ENCODE measurements at regions not wholly inside any gene's neighbourhood (a gene's known extent, or its start where the extent isn't known, plus 50 kb on each side); places are given as distances from the start of the nearest gene placed in this dataset.

- Histone ChIP-seq H3K79me2 (ENCODE audit: insufficient read depth, low read depth) (no peaks in the 10 kb centered on the region), H3K27ac (no peak overlapping the region), H3K36me3 (ENCODE audit: insufficient read depth) (no peaks in the 10 kb centered on the region), H2AFZ (ENCODE audit: low read depth) (no peak overlapping the region), H3K4me3 (IDR thresholded peaks at IDR 0.05; ENCODE audit: insufficient read depth, low read depth, low read length) (no peak overlapping the region), H4K20me1 (ENCODE audit: insufficient read depth) (no peaks in the 10 kb centered on the region), H3K27me3 (ENCODE audit: insufficient read depth, low read depth) (no peaks in the 10 kb centered on the region), H3K4me2 (no peak overlapping the region), H3K9ac (no peak overlapping the region), H3K4me1 (ENCODE audit: low read depth, poor library complexity, severe bottlenecking) (no peaks in the 10 kb centered on the region)
- TF ChIP-seq, protein P1, sequence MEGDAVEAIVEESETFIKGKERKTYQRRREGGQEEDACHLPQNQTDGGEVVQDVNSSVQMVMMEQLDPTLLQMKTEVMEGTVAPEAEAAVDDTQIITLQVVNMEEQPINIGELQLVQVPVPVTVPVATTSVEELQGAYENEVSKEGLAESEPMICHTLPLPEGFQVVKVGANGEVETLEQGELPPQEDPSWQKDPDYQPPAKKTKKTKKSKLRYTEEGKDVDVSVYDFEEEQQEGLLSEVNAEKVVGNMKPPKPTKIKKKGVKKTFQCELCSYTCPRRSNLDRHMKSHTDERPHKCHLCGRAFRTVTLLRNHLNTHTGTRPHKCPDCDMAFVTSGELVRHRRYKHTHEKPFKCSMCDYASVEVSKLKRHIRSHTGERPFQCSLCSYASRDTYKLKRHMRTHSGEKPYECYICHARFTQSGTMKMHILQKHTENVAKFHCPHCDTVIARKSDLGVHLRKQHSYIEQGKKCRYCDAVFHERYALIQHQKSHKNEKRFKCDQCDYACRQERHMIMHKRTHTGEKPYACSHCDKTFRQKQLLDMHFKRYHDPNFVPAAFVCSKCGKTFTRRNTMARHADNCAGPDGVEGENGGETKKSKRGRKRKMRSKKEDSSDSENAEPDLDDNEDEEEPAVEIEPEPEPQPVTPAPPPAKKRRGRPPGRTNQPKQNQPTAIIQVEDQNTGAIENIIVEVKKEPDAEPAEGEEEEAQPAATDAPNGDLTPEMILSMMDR (conservative IDR thresholded peaks at IDR 0.05; ENCODE audit: low read depth, low read length) = no peak
Measured at GRCh38 chr18:77635858-77636257, 386.2 kb downstream of the GALR1 start.

GRCh38 chr18:77645170-77645872 lies 395.7 kb downstream of the GALR1 start:
- H3K4me3 ChIP-seq (IDR thresholded peaks at IDR 0.05; ENCODE audit: insufficient read depth, low read depth, low read length) = no peak overlapping the region
- no peaks in the 10 kb centered on the region for H3K36me3 ChIP-seq (ENCODE audit: insufficient read depth)
- TF ChIP-seq, protein P1 (conservative IDR thresholded peaks at IDR 0.05; ENCODE audit: low read depth, low read length) = no peak
- H3K4me2 ChIP-seq = no peak overlapping the region
- no peaks in the 10 kb centered on the region for H4K20me1 ChIP-seq (ENCODE audit: insufficient read depth)
- H2AFZ ChIP-seq (ENCODE audit: low read depth) = no peak overlapping the region
- no peak overlapping the region for H3K27ac ChIP-seq
- no peaks in the 10 kb centered on the region for H3K4me1 ChIP-seq (ENCODE audit: low read depth, poor library complexity, severe bottlenecking)
- H3K79me2 ChIP-seq (ENCODE audit: insufficient read depth, low read depth) = no peaks in the 10 kb centered on the region
- H3K27me3 ChIP-seq (ENCODE audit: insufficient read depth, low read depth) = no peaks in the 10 kb centered on the region
- H3K9ac ChIP-seq = no peak overlapping the region

DNA sequence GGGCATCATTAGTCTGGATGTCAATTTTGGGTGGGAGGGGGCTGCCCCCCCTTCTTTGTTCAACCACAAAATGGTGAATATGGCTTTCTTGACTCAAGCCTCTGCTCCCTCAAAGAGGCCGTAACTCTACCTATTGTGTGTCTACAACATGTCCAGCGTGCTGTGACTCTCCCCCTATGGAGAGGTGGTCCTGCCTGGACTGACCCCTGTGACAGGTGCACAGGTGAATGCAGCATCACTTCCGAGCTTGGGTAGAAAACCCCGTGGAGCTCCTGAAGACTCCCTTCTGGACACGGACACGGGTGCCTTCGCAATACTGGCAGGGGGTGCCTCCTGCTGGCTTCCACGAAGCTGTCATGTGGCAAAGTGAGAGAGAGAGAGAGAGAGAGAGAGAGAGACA lies 397.8 kb downstream of the GALR1 start:
- Histone ChIP-seq H3K27me3 (ENCODE audit: insufficient read depth, low read depth) (no peaks in the 10 kb centered on the region), H3K27ac (no peak overlapping the region), H3K9ac (no peak overlapping the region), H2AFZ (ENCODE audit: low read depth) (no peak overlapping the region), H3K36me3 (ENCODE audit: insufficient read depth) (no peaks in the 10 kb centered on the region), H3K79me2 (ENCODE audit: insufficient read depth, low read depth) (no peaks in the 10 kb centered on the region), H3K4me2 (no peak overlapping the region), H3K4me1 (ENCODE audit: low read depth, poor library complexity, severe bottlenecking) (no peaks in the 10 kb centered on the region), H3K4me3 (IDR thresholded peaks at IDR 0.05; ENCODE audit: insufficient read depth, low read depth, low read length) (no peak overlapping the region), H4K20me1 (ENCODE audit: insufficient read depth) (no peaks in the 10 kb centered on the region)
- TF ChIP-seq, protein P1 (conservative IDR thresholded peaks at IDR 0.05; ENCODE audit: low read depth, low read length) = no peak

GRCh38 chr18:77648411-77648810 lies 398.8 kb downstream of the GALR1 start:
- Histone ChIP-seq H3K4me2 (no peak overlapping the region), H3K4me3 (IDR thresholded peaks at IDR 0.05; ENCODE audit: insufficient read depth, low read depth, low read length) (no peak overlapping the region), H3K4me1 (ENCODE audit: low read depth, poor library complexity, severe bottlenecking) (no peaks in the 10 kb centered on the region), H3K79me2 (ENCODE audit: insufficient read depth, low read depth) (no peaks in the 10 kb centered on the region), H3K27me3 (ENCODE audit: insufficient read depth, low read depth) (no peaks in the 10 kb centered on the region), H3K36me3 (ENCODE audit: insufficient read depth) (no peaks in the 10 kb centered on the region), H3K9ac (no peak overlapping the region), H4K20me1 (ENCODE audit: insufficient read depth) (no peaks in the 10 kb centered on the region), H2AFZ (ENCODE audit: low read depth) (no peak overlapping the region), H3K27ac (no peak overlapping the region)
- TF ChIP-seq, protein P1 (conservative IDR thresholded peaks at IDR 0.05; ENCODE audit: low read depth, low read length) = no peak

Data from KMS-11 (cell line).